ENCODE measurements at regions not wholly inside any gene's neighbourhood (a gene's known extent, or its start where the extent isn't known, plus 50 kb on each side); places are given as distances from the start of the nearest gene placed in this dataset.

DNA sequence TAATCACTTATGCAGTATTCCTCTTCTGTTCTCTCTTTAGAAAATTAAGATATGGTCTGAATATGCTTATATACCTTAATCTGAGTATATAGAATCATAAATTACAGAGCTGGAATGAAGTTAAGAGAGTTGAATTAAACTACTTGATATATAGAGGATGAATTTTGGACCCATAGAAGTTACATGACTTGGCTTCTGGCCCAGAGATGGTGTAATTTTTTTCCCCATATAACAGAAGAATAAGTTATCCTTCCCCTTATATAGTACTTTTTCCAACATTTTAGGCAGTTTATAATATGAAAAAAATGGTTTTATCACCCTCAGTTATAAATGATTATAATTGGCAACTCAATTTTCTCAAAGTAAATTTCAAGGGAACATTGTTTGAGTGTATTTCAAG lies 616.3 kb downstream of the TBC1D4 start:
- DNase-seq = no peak

DNA sequence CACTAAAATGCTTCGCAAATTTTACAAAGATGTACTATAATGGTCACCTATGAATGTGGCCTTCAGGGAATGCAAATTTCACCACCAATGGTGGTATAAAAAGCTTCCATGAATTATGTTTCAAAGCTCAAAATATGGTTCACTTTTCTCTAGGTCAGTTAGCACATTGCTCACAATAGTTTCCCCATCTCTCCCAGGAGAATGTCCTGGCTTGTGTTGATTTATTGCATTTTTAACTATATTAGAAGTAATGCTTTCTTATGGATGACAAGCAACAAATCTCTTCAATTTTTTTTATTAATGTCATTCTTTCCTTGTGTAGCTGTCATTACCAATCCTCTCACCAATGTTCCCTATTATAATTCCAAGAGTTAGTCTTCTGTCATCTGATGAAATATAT lies 621.2 kb downstream of the TBC1D4 start:
- DNase-seq = no peak

DNA sequence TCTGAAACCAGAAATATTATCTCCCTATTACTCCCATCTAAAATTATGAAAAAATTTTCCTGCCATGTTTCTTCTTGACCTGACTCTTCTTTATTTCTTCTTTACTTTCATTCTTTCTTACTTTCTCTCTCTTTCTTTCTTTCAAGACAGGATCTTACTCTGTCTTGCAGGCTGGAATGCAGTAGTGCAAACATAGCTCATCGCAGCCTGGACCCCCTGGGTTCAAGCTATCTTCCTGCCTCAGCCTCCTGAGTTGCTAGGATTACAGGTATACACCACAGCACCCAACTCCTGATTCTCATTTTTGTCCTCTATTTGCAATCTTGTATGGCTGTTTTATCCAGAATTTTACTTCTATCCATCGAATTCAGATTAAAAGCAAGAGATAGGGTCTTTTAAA lies 631.1 kb downstream of the TBC1D4 start:
- DNase-seq = no peak

DNA sequence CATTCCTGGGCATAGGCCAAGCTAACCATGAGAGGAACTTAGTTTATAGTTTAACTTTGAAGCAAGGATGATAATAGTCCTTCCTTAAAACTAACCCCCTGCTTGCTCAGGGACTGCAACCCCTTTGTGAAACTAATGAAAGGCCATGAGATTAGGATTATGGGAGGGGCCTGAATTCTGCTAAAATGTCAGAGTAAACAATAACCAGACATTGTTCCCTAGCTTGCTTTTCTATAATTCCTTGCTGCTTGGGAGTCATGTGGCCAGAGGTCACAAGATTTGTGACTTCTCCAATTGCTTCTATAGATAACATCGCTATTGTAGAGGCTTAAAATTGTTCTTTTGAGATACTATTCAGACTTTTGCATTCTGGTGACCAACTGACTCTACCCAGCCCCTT lies 634.0 kb downstream of the TBC1D4 start:
- DNase-seq = no peak

DNA sequence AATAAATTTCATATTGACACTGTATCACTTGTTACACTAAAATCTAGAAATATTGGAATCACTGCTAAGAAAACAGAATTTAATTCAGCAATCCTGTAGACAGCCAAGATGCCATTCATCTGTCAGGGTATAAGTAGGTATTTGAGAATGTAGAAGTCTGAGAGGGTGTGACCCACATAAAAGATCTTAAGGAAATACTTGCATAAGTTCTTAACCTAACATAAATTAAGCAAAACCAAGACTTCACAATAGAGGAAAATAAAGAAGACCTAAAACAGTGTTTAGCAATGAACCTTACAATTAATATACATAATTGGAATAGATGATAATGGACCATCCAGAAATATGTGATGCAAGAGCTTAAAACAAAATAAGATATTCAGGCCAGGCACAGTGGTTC lies 636.2 kb downstream of the TBC1D4 start:
- no peak for DNase-seq

DNA sequence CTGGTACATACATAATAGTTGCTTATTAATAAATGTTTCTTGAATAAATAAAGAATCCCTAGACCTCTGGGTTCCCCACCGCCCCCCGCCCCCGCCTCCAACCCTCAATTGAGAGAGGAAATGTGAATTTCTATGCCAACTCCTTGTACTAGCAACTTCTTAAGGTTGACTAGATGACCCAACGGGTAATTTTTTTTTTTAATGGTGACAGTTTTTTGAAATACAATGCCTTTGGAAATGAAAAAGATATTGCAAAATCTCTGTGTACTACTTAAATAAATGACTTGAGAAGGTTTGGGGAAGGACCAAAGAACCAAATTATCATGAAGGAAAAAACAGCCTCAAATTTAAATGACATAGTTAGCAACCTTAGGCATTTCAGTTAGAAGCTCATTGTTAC lies 640.3 kb downstream of the TBC1D4 start:
- no peak for DNase-seq

DNA sequence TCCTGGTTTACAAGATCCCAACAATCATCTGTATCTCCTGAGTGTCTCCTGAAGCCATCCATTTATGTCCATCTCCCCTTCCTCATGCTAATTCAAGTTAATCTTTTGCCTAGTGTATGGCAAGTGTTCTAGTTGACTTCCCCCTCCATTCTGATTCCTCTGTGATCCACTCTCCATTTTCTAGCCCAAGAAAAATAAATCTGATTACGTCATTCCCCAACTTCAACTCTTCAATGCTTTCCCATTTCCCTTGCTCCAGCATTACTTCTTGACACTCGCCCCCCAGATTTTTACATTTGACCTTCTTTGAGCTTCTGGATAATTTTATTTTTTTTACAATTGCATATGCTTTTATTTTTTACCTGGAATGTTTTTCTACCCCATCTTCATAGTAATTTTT lies 640.8 kb downstream of the TBC1D4 start:
- no peak for DNase-seq

DNA sequence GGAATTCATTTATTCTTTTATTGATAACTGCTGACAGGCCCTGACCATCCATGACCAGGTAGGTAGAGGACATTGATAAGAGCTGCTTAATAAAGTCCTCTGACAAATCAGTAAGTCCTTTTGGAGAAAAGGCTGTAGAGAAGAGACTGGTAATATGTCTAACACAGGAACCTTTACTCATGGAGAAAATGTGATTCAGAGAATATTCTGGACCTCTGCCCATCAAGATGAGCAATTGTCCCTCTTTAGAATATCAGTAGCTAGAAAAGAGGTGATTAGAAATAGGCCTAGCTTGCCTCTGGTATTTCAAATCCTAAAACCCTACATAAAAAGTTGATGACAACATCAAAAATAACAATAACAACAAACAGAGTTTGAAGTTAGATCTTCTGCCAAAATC lies 642.3 kb downstream of the TBC1D4 start:
- no peak for DNase-seq

DNA sequence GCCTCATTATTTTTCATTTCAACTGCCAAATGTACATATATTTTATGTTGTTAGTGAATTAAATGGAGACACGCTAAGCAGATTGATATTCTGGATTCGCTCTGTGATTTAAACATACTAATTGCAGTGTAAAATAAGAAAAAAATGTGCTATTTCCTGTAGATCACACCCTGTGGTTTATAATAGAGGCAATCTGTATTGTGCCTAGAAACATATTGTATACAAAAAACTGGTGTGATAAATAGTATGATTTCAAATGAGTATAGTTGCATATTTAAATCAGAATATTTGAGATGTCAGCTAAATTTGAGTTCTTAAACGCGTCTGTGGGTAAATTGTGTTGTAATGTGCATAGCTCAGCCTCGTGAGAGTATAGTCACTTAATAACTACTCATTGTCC lies 643.9 kb downstream of the TBC1D4 start:
- DNase-seq = no peak

DNA sequence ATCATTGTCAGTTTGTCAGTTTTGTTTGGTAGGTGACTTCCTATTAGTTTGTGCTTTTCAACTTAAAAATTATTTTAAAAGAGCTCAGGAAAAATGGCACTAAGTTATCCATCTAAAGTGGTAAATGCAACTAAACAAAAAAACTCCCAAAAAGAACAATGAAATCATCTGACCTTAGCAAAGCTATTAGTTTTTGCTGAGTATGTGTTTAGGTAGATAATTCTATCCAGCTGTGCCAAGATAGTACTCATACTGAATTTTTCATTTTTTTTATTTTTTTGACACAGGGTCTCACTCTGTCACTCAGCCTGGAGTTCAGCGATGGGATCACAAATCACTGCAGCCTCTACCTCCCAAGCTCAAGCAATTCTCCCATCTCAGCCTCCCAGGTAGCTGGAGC lies 645.3 kb downstream of the TBC1D4 start:
- no peak for DNase-seq

DNA sequence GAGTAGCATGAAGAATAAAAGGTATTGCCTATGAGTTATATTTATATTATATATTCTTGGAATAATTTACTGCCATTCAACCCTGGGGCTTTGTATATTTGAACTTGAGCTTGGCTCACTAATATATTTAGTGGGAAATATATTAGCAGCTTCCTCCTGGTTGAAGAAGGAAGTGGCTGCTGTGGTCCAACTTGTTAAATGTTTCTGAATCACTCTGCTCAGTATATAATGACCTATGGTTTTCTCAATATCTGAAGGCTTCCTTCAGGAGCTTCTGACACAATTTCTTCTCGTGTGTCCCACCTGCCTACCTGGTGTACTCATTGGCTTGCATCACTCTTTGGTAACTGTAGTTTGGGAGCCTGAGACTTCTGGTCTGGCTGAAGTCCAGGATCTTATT lies 646.4 kb downstream of the TBC1D4 start:
- no peak for DNase-seq

DNA sequence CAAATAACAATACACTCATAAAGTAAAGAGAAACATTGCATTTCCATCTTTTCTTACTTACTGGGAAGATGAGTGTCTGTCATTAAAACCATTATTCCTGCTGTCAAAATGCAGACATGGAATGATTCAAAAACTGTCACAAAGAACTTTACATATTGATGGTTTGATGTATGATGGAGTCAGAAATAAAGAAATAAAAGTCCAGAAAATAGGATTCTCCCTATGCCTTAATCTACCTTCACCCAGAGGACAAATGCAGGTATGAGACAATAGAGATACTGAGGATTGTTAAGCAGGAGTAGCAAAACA lies 656.1 kb downstream of the TBC1D4 start:
- DNase-seq = no peak

DNA sequence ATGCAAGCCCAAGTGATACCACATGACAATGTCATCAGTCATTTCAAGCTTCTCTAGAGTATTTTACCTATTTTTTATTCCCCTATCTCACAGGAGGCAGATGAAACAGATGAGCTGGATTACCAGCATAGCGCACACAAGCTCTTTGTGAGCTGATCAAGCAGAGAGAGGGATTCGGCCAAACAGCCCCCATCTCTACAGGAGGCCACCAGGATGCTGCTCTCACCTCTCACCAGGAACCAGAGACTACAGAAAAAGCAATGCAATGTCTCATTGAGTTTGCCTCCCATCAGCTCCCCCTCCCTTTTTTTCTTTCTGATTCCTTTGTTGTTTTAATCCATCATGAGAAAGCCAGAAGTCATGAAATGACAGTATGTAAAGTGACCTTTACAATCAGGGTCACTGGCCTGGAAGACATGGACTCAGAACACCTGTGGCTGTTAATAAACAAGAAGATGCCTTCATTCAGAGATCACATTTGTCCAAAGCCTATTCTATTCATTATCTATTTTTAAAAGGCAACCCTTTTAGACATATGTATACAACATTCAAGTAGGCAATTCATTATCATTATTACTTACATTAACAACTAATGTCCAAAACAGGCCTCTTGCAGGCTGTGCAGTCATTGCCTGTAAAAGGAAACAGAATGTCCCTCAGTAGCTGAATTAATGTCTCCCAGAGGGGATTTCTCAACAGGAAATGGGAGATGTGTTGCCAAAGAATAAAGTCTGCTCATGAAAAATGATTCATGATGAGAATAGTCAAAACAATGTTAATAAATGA lies 656.6 kb downstream of the TBC1D4 start:
- peak in 1 of 3 donors; percentile 4 for DNase-seq

DNA sequence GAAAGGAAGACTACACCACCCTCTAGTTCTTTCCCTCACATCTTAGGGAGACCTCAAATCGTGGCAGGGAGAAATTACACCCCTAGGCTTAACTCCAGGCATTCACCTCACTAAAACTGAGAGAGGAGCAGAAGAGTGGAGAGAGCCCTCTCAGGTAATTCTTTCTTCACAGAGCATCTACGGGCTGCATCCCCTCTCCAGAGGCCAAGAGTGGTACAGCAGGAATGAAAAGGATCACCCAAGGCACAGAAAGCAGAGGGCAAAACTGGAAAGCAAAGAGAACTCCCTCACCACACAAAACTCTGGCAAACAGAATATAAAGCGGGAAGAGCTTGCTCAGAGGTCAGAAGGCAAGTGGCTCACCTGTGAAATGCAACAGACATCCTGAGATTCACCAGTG lies 661.2 kb downstream of the TBC1D4 start:
- DNase-seq = no peak

DNA sequence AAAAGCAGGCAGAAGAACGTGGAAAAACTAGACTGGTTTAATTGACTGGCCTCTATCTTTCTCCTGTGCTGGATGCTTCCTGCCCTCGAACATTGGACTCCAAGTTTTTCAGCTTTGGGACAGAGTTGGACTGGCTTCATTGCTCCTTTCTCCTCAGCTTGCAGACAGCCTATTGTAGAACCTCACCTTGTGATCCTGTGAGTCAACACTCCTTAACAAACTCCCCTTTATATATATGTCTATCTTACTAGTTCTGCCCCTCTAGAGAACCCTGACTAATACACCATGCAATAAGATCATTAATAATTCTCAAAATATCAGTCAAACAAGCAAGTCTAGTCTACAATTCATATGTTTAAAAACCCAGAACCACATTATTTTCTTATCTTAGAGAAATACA lies 662.4 kb downstream of the TBC1D4 start:
- no peak for DNase-seq

DNA sequence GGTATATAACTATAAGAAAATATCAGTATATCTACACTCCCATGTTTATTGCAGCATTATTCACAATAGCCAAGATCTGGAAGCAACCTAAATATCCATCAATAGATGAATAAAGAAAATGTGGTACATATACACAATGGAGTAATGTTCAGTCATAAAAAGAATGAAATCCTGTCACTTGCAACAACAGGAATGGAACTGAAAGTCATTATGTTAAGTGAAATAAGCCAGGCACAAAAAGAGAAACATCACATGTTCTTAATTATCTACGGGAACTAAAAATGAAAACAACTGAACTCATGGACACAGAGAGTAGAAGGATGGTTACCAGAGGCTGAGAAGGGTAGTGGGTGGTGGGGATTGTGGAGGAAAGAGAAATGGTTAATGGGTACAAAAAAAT lies 665.2 kb downstream of the TBC1D4 start:
- no peak for DNase-seq

DNA sequence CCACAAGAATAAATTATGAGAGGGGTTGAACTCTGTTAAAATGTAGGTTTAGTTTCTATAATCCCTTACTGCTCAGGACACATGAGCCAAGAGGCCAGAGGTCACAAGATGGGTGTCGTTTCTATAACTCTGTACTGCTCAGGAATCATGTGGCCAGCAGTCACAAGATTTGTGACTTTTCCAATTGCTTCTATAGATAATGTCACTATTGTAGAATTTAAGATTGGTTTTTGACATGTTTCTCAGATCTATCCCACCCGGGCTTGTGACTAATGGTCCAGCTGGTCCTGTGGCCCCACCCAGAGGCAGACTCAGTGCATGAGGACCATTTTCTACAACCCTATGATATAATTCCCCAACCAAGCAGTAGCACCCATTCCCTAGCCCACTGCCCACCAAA lies 662.0 kb upstream of the KLF12 start:
- no peak for DNase-seq

DNA sequence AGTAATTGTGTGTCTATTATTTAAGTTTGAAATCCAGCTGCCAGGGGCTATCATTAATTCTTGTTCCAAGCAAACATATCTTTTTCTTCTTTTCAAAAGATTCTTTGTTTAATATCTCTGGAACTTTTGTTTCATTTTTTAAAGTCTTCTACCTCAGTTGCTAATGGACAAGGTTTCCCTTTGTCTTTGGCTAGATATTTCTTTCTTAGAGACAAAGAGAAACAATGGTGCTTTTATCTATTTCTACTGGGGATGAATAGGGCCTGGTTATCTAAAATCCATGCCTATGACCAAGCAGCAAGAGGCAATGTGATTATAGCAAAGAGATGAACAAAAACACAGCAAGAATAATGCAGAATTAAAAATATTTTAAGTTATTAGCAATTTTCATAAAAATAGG lies 661.3 kb upstream of the KLF12 start:
- no peak for DNase-seq

DNA sequence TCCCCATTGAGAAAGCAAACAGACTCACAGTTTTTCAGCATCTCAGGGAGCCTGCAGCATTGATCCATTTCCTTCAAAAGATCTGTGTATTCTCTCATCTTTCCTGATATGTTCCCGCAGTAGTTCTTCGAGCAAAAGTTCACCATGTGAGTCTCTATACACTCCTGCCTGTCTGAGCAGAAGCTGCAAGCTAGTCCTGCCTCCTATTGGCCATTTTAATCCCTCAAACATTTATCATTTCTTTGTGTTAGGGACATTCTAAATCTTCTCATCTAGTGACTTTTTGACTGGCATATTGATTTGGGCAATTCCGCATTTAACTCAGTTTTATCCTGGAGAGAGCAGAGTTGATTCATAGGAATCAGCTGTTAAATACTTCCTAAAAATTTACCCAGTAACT lies 660.4 kb upstream of the KLF12 start:
- no peak for DNase-seq

DNA sequence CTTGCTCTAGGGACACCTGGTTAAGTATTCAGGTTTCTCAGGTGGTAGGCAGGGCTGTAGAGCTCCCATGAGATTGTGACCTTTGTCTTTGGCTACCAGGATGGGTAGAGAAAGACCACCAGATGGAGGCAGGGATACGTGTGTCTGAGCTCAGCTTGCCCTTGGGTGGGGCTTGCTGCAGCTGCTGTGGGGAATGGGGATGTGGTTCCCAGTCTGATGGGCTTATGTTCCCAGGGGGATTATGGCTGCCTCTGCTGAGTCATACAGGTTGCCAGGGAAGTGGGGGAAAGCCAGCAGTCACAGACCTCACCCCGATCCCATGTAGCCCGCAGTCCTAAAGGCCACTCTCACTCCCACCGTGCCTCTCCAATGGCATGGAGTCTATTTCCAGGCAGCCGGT lies 659.9 kb upstream of the KLF12 start:
- no peak for DNase-seq

DNA sequence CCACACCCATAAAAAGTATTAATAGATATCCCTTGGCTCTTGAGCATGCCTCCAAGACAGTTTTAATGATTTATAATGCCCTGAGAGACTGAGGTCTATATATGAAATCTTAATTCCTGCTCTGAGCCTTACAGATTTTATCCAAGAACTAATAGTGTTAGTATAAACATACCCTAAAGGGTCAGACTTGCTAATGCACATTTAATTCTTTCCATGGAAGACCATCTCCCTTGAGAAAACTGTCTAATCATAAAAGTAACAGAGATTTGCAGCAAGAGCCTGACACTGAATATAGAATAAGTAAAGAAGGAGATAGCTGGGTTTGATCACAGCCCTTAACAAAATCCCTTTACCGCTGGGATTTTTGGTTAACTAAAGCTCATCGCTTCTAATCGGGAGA lies 650.8 kb upstream of the KLF12 start:
- no peak for DNase-seq

DNA sequence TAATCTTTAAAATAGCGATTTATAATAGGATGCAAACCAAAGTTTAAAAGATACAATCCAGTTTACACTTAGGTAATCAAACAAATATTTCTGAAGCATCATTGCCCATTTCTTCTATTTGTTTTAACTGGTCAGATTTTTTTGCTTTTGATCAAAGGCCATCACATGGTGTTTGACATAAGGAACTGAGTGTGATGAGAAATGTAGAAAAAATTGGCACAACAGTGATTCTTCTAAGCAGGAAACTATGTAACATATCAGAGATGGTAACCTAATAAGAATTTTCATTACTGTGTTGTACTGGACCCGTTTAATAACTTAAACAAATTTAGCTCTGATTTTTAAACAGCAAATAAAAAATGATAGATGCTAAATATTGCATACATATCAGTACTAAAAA lies 644.7 kb upstream of the KLF12 start:
- no peak for DNase-seq

DNA sequence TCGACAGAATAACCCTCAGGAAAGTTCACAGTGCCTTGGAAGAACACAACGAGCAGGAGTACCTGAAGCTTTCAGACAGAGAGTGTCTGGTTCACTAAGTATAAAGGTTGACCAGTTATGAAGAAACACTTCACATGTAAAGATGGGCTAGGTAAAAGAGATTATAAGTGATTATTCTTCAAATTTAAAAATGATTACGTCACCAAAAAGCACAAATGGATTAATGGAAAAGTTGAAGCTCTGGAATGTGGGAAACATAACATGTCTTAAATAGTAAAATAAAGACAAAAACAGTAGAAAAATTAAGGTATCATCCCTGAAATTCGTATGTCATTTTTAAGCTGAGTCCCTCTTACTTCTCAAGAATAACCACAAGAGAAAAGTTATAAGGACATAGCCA lies 643.9 kb upstream of the KLF12 start:
- DNase-seq = no peak

DNA sequence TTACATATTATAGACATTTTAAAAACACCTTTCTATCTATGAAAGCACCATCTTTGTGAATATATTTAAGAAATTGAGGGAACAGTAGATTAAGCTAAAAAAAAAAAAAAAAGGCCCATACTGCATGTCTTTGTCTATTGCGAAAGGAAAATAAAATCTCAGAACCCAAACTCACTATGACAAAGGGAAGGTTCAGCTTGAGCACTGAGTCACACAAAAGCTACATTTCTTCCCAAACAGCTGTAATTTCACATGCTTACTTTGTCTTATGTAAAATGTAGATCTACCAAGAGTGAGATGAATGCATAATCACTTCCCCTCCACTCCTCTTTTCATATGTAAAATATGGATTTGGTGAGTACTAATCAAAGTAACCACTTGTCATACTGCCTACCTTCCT lies 640.1 kb upstream of the KLF12 start:
- no peak for DNase-seq

DNA sequence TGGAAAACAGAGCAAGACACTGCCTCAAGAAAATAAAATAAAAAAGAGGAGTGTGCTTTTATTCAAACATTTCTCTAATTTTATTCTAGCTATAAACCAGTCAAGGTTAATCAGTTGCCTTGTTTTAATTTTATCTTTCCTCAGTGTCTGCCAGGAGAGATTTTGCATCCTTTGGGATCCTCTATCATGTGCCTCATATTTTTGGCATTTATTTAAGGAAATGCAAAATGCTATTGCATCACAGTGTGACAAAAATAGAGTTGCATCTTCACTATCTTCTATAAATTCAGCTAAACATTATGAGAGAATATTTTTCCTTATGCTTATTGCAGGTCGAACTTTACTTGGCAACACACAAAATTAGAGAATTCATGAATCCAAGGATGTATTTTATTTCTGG lies 639.0 kb upstream of the KLF12 start:
- DNase-seq = no peak

DNA sequence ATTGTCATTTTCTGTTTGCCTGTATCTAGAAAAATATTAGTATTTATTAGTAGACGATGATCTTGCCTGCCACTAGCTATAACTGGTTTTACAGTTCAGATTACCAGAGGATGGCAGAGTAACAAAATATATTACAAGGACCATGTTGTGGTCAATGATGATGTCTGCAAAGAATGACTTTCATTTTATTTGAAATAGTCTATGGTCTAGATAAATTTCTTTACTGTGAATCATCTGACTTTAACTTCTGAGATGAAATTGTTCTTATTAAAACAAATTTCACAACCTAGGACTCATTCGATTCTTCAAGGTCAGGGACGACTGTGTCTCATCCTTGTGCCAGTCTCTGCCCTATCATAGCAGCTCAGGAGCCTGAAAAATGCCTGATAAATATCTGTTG lies 637.8 kb upstream of the KLF12 start:
- DNase-seq = no peak
